K562 (cell line): ENCODE measurements at regions not wholly inside any gene's neighbourhood (a gene's known extent, or its start where the extent isn't known, plus 50 kb on each side); places are given as distances from the start of the nearest gene placed in this dataset.

ENCODE experiments used
- ATAC-seq: fragments of 200-7000 bp; cut with Tn5 transposase; 3 replicates; pipeline ENCODE4 v1.9.1; 2020; ENCODE audit warnings: moderate library complexity
- BruUV-seq: library from RNA; stranded (reverse); fragments of 400-500 nt; replicated peaks from 2 replicates; lab custom pipeline; 2021; lab: Mats Ljungman, UMichigan
- CTCF ChIA-PET: fragments of 300-600 bp; formaldehyde crosslinking; extraction: SDS; loops from one replicate; lab custom pipeline; 2021; ENCODE audit warnings: low intra/inter-chr PET ratio; lab: Yijun Ruan, JAX
- POLR2A ChIA-PET: fragments of 300-600, 350-650 bp; sonication (Branson Sonifier 250); formaldehyde crosslinking; extraction: SDS; loops from one replicate; lab custom pipeline; 2021; ENCODE audit warnings: antibody characterized with exemption, inconsistent platforms; lab: Yijun Ruan, JAX
- DNase-seq, 4 experiments: peaks; one replicate each; pipeline versions ENCODE4 v3.0.0 to v3.0.0-alpha.2; 2011 to 2018; ENCODE audit warnings: low spot score in 3 of 4, mixed read lengths in 3 of 4; ENCODE audit errors: extremely low read depth in 1 of 4
- FAIRE-seq: peaks from 2 replicates; lab custom pipeline; 2011; peaks lifted over from hg19 to GRCh38; lab: Jason Lieb, UNC
- H2AFZ ChIP-seq: 2 replicates; pipeline ENCODE4 v1.6.0; 2011; ENCODE audit warnings: low read depth, low read length, control low read depth, inconsistent platforms
- H3K27ac ChIP-seq: fragments of 200-600 bp; 3 replicates; pipeline ENCODE4 v1.8.0; 2011; ENCODE audit warnings: low read depth, mild to moderate bottlenecking, control low read depth, inconsistent platforms, low read length, moderate library complexity, mixed read lengths; ENCODE audit errors: extremely low read depth
- H3K27me3 ChIP-seq, 2 experiments: fragments of 300-600 bp in 1 of 2; 2 replicates in 1 of 2; 3 replicates in 1 of 2; pipeline versions ENCODE4 v1.6.0 to v1.8.0; 2011; ENCODE audit warnings: inconsistent platforms in 2 of 2, low read length in 2 of 2, mild to moderate bottlenecking in 1 of 2, mixed read lengths in 1 of 2, moderate library complexity in 1 of 2; ENCODE audit not compliant: control insufficient read depth in 2 of 2, insufficient read depth in 2 of 2
- H3K36me3 ChIP-seq: fragments of 300-600 bp; 3 replicates; pipeline ENCODE4 v1.8.0; 2011; ENCODE audit warnings: mild to moderate bottlenecking, low read length, inconsistent platforms; ENCODE audit not compliant: control insufficient read depth, insufficient read depth
- H3K4me1 ChIP-seq, 2 experiments: fragments of 200-600 bp in 1 of 2; replicated peaks in 1 of 2; 2 replicates in 1 of 2; 3 replicates in 1 of 2; pipeline versions ENCODE4 v1.5.1 to v1.8.0; 2011; ENCODE audit warnings: inconsistent platforms in 2 of 2, low read length in 2 of 2, mild to moderate bottlenecking in 1 of 2, mixed read lengths in 1 of 2, moderate library complexity in 1 of 2; ENCODE audit not compliant: control insufficient read depth in 2 of 2, insufficient read depth in 2 of 2
- H3K4me2 ChIP-seq: 2 replicates; pipeline ENCODE4 v1.6.1; 2011; ENCODE audit warnings: low read length, control low read depth, inconsistent platforms, mixed read lengths; ENCODE audit not compliant: insufficient read depth
- H3K4me3 ChIP-seq: fragments of 200-600 bp; sonication (generic), shearing (Covaris generic); 2 replicates; pipeline ENCODE4 v1.5.1; 2016; ENCODE audit warnings: control low read depth, inconsistent platforms
- H3K79me2 ChIP-seq: fragments of 200-600 bp; 3 replicates; pipeline ENCODE4 v1.8.0; 2011; ENCODE audit warnings: low read length, inconsistent platforms; ENCODE audit not compliant: control insufficient read depth, insufficient read depth
- H3K9ac ChIP-seq, 2 experiments: 2 replicates each; pipeline versions ENCODE4 v1.6.0 to v1.6.1; 2011; ENCODE audit warnings: low read depth in 2 of 2, low read length in 2 of 2, control low read depth in 1 of 2, inconsistent platforms in 1 of 2, mild to moderate bottlenecking in 1 of 2, mixed read lengths in 1 of 2; ENCODE audit not compliant: insufficient read depth in 1 of 2
- H3K9me1 ChIP-seq: one replicate; pipeline ENCODE4 v1.6.0; 2011; ENCODE audit warnings: inconsistent platforms, mild to moderate bottlenecking, low read length, moderate library complexity; ENCODE audit not compliant: control insufficient read depth, insufficient read depth
- H3K9me3 ChIP-seq: replicated peaks from 2 replicates; pipeline ENCODE4 v1.5.1; 2011; ENCODE audit warnings: low read depth, low read length, inconsistent platforms; ENCODE audit not compliant: control insufficient read depth, insufficient read depth
- H4K20me1 ChIP-seq: replicated peaks from 2 replicates; pipeline ENCODE4 v1.6.1; 2011; ENCODE audit warnings: low read length, inconsistent platforms, mixed read lengths; ENCODE audit not compliant: control insufficient read depth, insufficient read depth
- ZKSCAN3 ChIP-seq: fragments of 250-450 bp; sonication (Bioruptor Pico); IDR thresholded peaks from 2 replicates; pipeline ENCODE4 v1.4.0; 2020
- ZNF263 ChIP-seq: sonication (generic); formaldehyde crosslinking; IDR thresholded peaks from 2 replicates; pipeline ENCODE4 v1.8.0; 2022; ENCODE audit warnings: mild to moderate bottlenecking, missing genetic modification reagents, borderline replicate concordance
- ZNF324 ChIP-seq: fragments of 250-450 bp; sonication (Bioruptor Pico); IDR thresholded peaks from 2 replicates; pipeline ENCODE4 v1.4.0; 2020; ENCODE audit warnings: mild to moderate bottlenecking
- ZNF699 ChIP-seq: fragments of 250-450 bp; sonication (Bioruptor Pico); IDR thresholded peaks from 2 replicates; pipeline ENCODE4 v1.8.0; 2021; ENCODE audit warnings: mild to moderate bottlenecking, moderate library complexity; ENCODE audit not compliant: insufficient replicate concordance
- WGBS: fragments of 100-300 bp; shearing (Covaris generic); methylation state at CpG from one replicate; pipeline ENCODE4 v1.1.6; 2016; ENCODE audit warnings: low coverage, mixed read lengths; ENCODE audit not compliant: insufficient coverage; ENCODE audit errors: missing lambda C conversion rate; 5-methylcytosine and 5-hydroxymethylcytosine counted together
- in situ Hi-C: fragments of 300-500 bp; cut with MboI; formaldehyde crosslinking; loops from 4 replicates; pipeline ENCODE4 v1.15.0; 2018; ENCODE audit warnings: inconsistent platforms, mixed read lengths
- intact Hi-C: fragments of 100-400 bp; cut with micrococcal nuclease; formaldehyde crosslinking; loops from 2 replicates; pipeline ENCODE4 v1.14.2; 2022
- TF ChIP-seq, protein P1 (sequence below), 2 experiments: IDR thresholded peaks; 2 replicates each; pipeline ENCODE4 v1.6.1; 2011; ENCODE audit warnings: borderline replicate concordance in 1 of 2, control low read depth in 1 of 2, low read depth in 1 of 2, low read length in 1 of 2, mild to moderate bottlenecking in 1 of 2, mixed read lengths in 1 of 2, moderate library complexity in 1 of 2; ENCODE audit not compliant: insufficient read depth in 1 of 2, insufficient read length in 1 of 2, poor library complexity in 1 of 2, severe bottlenecking in 1 of 2; ENCODE audit errors: extremely low read depth in 1 of 2

DNA sequence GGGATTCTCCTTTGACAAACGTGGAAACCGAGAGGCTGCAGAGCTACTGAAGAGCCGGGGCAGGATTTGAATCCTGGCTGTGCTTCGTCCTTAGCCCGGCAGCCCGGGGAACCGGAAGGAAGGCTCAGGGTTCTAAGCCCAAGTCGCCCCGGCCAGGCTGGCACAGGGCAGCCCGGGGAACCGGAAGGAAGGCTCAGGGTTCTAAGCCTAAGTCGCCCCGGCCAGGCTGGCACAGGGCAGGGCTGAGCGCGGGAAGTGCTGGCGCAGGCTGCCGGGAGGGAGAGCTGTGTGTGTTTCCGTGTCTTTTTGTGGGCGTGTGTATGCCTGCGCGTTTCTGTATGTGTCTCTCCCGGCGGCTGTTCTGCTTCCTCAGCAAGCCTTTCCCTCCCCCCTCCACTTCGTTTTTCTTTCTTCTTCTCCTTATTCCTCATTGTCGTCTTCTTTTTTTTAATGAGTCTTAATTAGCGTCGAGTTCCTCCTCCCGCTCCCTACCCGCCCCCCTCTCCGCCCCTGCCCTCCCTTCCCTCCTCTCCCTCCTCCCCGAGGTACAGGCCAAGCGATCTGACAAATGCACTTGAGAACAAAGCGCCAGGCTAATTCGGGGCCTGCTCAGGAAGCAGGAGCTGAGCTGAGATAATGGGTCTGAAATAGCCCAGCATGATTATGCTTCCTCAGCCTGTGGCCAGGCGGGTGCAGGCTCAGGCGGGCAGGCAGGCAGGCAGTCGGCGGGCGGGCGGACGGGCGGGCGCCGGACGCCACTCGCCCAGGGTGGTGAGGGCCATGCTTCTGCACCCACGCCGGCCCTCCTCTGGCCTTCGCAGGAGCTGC, 65.9 kb downstream of the EFNB1 start:
- Histone ChIP-seq H3K4me2 (no peak overlapping the region), H3K9me1 (no peaks in the 10 kb centered on the region), H3K9ac (no peak overlapping the region), H3K36me3 (no peaks in the 10 kb centered on the region), H3K4me1 (peaks cover 4 to 30% of the 10 kb centered on the region in 2 experiments; a peak in 4 of 5 replicates), H3K79me2 (no peaks in the 10 kb centered on the region), H4K20me1 (no peaks in the 10 kb centered on the region), H2AFZ (0 out of 2 replicates have a peak overlapping the region, but pooled peaks have one; percentile 24), H3K4me3 (no peak overlapping the region), H3K27ac (no peak overlapping the region; the same call in 2 of the 3 replicates), H3K9me3 (no peaks in the 10 kb centered on the region), H3K27me3 (peaks cover 0 to 9% of the 10 kb centered on the region in 2 experiments; a peak in 1 of 5 replicates)
- BruUV-seq, result no TSS peak
- TF ChIP-seq, protein P1, sequence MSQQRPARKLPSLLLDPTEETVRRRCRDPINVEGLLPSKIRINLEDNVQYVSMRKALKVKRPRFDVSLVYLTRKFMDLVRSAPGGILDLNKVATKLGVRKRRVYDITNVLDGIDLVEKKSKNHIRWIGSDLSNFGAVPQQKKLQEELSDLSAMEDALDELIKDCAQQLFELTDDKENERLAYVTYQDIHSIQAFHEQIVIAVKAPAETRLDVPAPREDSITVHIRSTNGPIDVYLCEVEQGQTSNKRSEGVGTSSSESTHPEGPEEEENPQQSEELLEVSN (IDR thresholded peaks at IDR 0.05; ENCODE audit: borderline replicate concordance in 1 of 2, extremely low read depth in 1 of 2, insufficient read depth in 1 of 2, insufficient read length in 1 of 2, low read depth in 1 of 2, low read length in 1 of 2, poor library complexity in 1 of 2, severe bottlenecking in 1 of 2), result peak in 1 of 2 experiments; percentile 32
- TF ChIP-seq ZNF263 (CRISPR knock-in tag) (peak; percentile 73; the same call in 1 of the 2 replicates), ZNF699 (CRISPR knock-in tag) (no peak), ZNF324 (CRISPR knock-in tag) (no peak), ZKSCAN3 (no peak)
- CTCF ChIA-PET, result no interaction called here
- intact Hi-C loops, result no loop called here
- 18% methylated on average over 18 of the region's 49 CpGs for WGBS
- peak; percentile 22; the same call in 1 of the 3 replicates for ATAC-seq
- FAIRE-seq, result no peak
- POLR2A ChIA-PET, result interaction anchor here (0.6 kb wide), 1 partner anchor 16 kb away, joined by 4 read pairs; no protein-coding TSS in a partner anchor
- peak in 3 of 4 experiments; percentile 12 to 36 (median 17) for DNase-seq
- in situ Hi-C loops, result no loop called here
